Transverse colon (tissue), 4 donors: ENCODE measurements at regions not wholly inside any gene's neighbourhood (a gene's known extent, or its start where the extent isn't known, plus 50 kb on each side); places are given as distances from the start of the nearest gene placed in this dataset.
"Not testable (repeated sequence)": the region's sequence is repeated elsewhere in the genome, so short reads cannot be mapped to it uniquely, and the experiment has no call there.

ENCODE experiments used
- DNase-seq: peaks from one replicate; pipeline ENCODE4 v3.0.0-alpha.2; 2019
- H3K27ac ChIP-seq, 4 donors: fragments of 200-600 bp; sonication (generic); 2 replicates each; pipeline ENCODE4 v1.5.1; 2016 to 2018; ENCODE audit warnings: inconsistent platforms in 4 of 4
- H3K27me3 ChIP-seq: fragments of 200-600 bp; sonication (generic); 2 replicates; pipeline ENCODE4 v1.5.1; 2017; ENCODE audit warnings: inconsistent platforms
- H3K36me3 ChIP-seq, 4 donors: fragments of 200-600 bp; sonication (generic); 2 replicates each; pipeline ENCODE4 v1.5.1; 2017 to 2019; ENCODE audit warnings: inconsistent platforms in 4 of 4
- H3K4me1 ChIP-seq, 4 donors: fragments of 200-600 bp; sonication (generic); 2 replicates each; pipeline ENCODE4 v1.5.1; 2017 to 2020; ENCODE audit warnings: inconsistent platforms in 4 of 4
- H3K4me3 ChIP-seq, 4 donors: fragments of 200-600 bp; sonication (generic); 1 replicate in 1 of 4; 2 replicates in 3 of 4; pipeline versions ENCODE4 v1.5.1 to v1.6.1; 2017 to 2019; ENCODE audit warnings: inconsistent platforms in 4 of 4
- H3K9me3 ChIP-seq, 2 donors: fragments of 200-600 bp; sonication (generic); 2 replicates each; pipeline ENCODE4 v1.5.1; 2017 to 2019; ENCODE audit warnings: inconsistent platforms in 2 of 2
- CTCF ChIP-seq, 5 experiments: fragments of 200-600 bp in 3 of 5; fragments of 450-650 bp in 2 of 5; sonication (generic) in 3 of 5; IDR thresholded peaks; 1 replicate in 2 of 5; 2 replicates in 3 of 5; pipeline ENCODE4 v1.5.1; 2016 to 2017; ENCODE audit warnings: antibody characterized with exemption in 5 of 5, inconsistent platforms in 3 of 5, mild to moderate bottlenecking in 2 of 5, moderate library complexity in 1 of 5
- EP300 ChIP-seq: sonication (generic); formaldehyde crosslinking; IDR thresholded peaks from one replicate; pipeline ENCODE4 v1.6.1; 2017; ENCODE audit warnings: antibody characterized with exemption, low read depth
- POLR2A ChIP-seq: fragments of 450-650 bp; IDR thresholded peaks from one replicate; pipeline ENCODE4 v1.6.1; 2016; ENCODE audit warnings: antibody characterized with exemption, mild to moderate bottlenecking, moderate library complexity
- POLR2AphosphoS5 ChIP-seq, 3 donors: sonication (generic); formaldehyde crosslinking; IDR thresholded peaks; one replicate each; pipeline ENCODE4 v1.6.1; 2016; ENCODE audit warnings: antibody characterized with exemption in 3 of 3
- WGBS, 2 donors: methylation state at CpG; one replicate each; pipeline ENCODE4 v1.1.5; 2018; ENCODE audit warnings: low coverage in 1 of 2; 5-methylcytosine and 5-hydroxymethylcytosine counted together
- in situ Hi-C, 4 donors: fragments of 200-750 bp; cut with MboI; loops; one replicate each; pipeline versions ENCODE4 v1.15.0 to v1.15.1; 2017; ENCODE audit warnings: low sequenced_read_pairs in 3 of 4, low pct_ligation_motif_present in 1 of 4, low pct_unique_long_range_greater_than_20kb in 1 of 4
- intact Hi-C: fragments of 100-400 bp; cut with DNase I; formaldehyde crosslinking; loops from one replicate; pipeline ENCODE4 v1.15.1; 2023; ENCODE audit warnings: low total_unique reads

- intact Hi-C loops, result no loop called here
Observed at GRCh38 chr9:22838266-22838665, 391.6 kb downstream of the DMRTA1 start.

GRCh38 chr9:22840641-22841040 lies 394.0 kb downstream of the DMRTA1 start:
- intact Hi-C loops, result no loop called here
- H3K9me3 ChIP-seq, result peaks cover 6 to 8% of the 10 kb centered on the region in 2 donors
- DNase-seq, result no peak
- H3K27me3 ChIP-seq, result no peaks in the 10 kb centered on the region
- peaks cover 0 to 8% (median 0%) of the 10 kb centered on the region in 4 donors for H3K4me1 ChIP-seq
- no peak overlapping the region for H3K27ac ChIP-seq
- TF ChIP-seq EP300, result no peak
- no peak for TF ChIP-seq POLR2AphosphoS5 (IDR thresholded peaks at IDR 0.05)
- no peak for TF ChIP-seq CTCF (IDR thresholded peaks at IDR 0.05)
- TF ChIP-seq POLR2A, result no peak
- H3K36me3 ChIP-seq, result no peaks in the 10 kb centered on the region
- no peak overlapping the region for H3K4me3 ChIP-seq
- in situ Hi-C loops, result no loop called here

More at GRCh38 chr9:22838266-22838665, 391.6 kb downstream of the DMRTA1 start:
- no peaks in the 10 kb centered on the region for H3K9me3 ChIP-seq
- no peak for TF ChIP-seq CTCF (IDR thresholded peaks at IDR 0.05)
- TF ChIP-seq POLR2AphosphoS5 (IDR thresholded peaks at IDR 0.05), result no peak
- no peak for TF ChIP-seq POLR2A
- no peak for TF ChIP-seq EP300
- no peaks in the 10 kb centered on the region for H3K27me3 ChIP-seq
- H3K4me1 ChIP-seq, result peaks cover 0 to 8% (median 0%) of the 10 kb centered on the region in 4 donors
- peak; percentile 10 for DNase-seq
- in situ Hi-C loops, result loop anchor here in 1 of 4 donors (10.0 kb wide), 1 partner anchor 63 kb away; no protein-coding TSS in a partner anchor
- peak overlapping the region in 1 of 4 donors; percentile 31 for H3K27ac ChIP-seq
- no peak overlapping the region for H3K4me3 ChIP-seq
- no peaks in the 10 kb centered on the region for H3K36me3 ChIP-seq
- 22 to 24% methylated on average over 2 to 3 of the region's 3 CpGs for WGBS, 2 donors

- H3K9me3 ChIP-seq, result peaks cover 8 to 21% of the 10 kb centered on the region in 2 donors
- H3K4me3 ChIP-seq, in situ Hi-C loops, H3K27ac ChIP-seq, H3K4me1 ChIP-seq, intact Hi-C loops, H3K27me3 ChIP-seq, DNase-seq, H3K36me3 ChIP-seq: not testable (repeated sequence)
- WGBS, 2 donors, result 86% methylated on average over 1 of the region's 1 CpG; no CpG with 5 or more reads in 1 of the 2 donors
Observed at GRCh38 chr9:22845243-22845642, 398.6 kb downstream of the DMRTA1 start.

- H3K27me3 ChIP-seq, result no peaks in the 10 kb centered on the region
- intact Hi-C loops (no loop called here), in situ Hi-C loops (no loop called here)
- no peaks in the 10 kb centered on the region for H3K9me3 ChIP-seq
- no peak overlapping the region for H3K4me3 ChIP-seq
- no peak overlapping the region for H3K27ac ChIP-seq
- TF ChIP-seq POLR2AphosphoS5 (IDR thresholded peaks at IDR 0.05), result no peak
- no peak for TF ChIP-seq CTCF (IDR thresholded peaks at IDR 0.05)
- no peak for TF ChIP-seq POLR2A
- TF ChIP-seq EP300, result no peak
- no peaks in the 10 kb centered on the region for H3K36me3 ChIP-seq
- DNase-seq, result no peak
- H3K4me1 ChIP-seq, result no peaks in the 10 kb centered on the region
Observed at GRCh38 chr9:22855980-22856379, 409.4 kb downstream of the DMRTA1 start.

GRCh38 chr9:22857316-22857715 lies 410.7 kb downstream of the DMRTA1 start:
- Histone ChIP-seq H3K27me3 (no peaks in the 10 kb centered on the region), H3K4me3 (no peak overlapping the region), H3K36me3 (no peaks in the 10 kb centered on the region), H3K4me1 (no peaks in the 10 kb centered on the region), H3K9me3 (no peaks in the 10 kb centered on the region), H3K27ac (no peak overlapping the region)
- 57 to 75% methylated on average over 1 of the region's 1 CpG for WGBS, 2 donors
- no peak for TF ChIP-seq POLR2A
- TF ChIP-seq CTCF (IDR thresholded peaks at IDR 0.05), result no peak
- TF ChIP-seq POLR2AphosphoS5 (IDR thresholded peaks at IDR 0.05), result no peak
- no peak for TF ChIP-seq EP300
- intact Hi-C loops, result no loop called here
- in situ Hi-C loops, result no loop called here
- no peak for DNase-seq
